GM20000 (cell line): ENCODE measurements at regions not wholly inside any gene's neighbourhood (a gene's known extent, or its start where the extent isn't known, plus 50 kb on each side); places are given as distances from the start of the nearest gene placed in this dataset.

Source experiments
- DNase-seq: peaks from one replicate; pipeline ENCODE4 v3.0.0; 2012; ENCODE audit warnings: low spot score
- TF ChIP-seq, protein P1 (sequence below): IDR thresholded peaks from 2 replicates; pipeline ENCODE4 v1.5.1; 2012; ENCODE audit warnings: mild to moderate bottlenecking, control low read depth; ENCODE audit errors: extremely low read depth, missing control alignments

DNA sequence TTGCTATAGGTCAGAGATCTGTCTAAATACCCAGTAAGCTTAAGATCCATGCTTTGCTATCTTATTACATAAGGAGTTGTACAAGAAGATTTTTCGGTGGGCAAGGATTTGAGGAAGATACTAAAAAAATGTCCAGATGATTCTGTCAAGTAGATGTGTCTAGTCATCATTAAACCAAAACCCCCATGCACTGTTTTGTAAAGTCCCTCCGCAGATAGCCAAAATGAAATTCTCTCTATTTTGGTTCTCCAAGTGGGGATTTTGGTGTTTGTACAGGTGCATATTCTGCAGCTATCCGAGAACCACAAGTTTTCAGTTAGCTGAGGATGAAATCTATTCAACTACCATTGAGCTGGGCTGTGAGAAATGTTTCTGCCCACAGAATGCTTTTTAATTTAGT lies 994.8 kb downstream of the NLGN4X start:
- TF ChIP-seq, protein P1, sequence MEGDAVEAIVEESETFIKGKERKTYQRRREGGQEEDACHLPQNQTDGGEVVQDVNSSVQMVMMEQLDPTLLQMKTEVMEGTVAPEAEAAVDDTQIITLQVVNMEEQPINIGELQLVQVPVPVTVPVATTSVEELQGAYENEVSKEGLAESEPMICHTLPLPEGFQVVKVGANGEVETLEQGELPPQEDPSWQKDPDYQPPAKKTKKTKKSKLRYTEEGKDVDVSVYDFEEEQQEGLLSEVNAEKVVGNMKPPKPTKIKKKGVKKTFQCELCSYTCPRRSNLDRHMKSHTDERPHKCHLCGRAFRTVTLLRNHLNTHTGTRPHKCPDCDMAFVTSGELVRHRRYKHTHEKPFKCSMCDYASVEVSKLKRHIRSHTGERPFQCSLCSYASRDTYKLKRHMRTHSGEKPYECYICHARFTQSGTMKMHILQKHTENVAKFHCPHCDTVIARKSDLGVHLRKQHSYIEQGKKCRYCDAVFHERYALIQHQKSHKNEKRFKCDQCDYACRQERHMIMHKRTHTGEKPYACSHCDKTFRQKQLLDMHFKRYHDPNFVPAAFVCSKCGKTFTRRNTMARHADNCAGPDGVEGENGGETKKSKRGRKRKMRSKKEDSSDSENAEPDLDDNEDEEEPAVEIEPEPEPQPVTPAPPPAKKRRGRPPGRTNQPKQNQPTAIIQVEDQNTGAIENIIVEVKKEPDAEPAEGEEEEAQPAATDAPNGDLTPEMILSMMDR: no peak
- DNase-seq: no peak

- no peak for DNase-seq
- TF ChIP-seq, protein P1: no peak
Observed at GRCh38 chrX:5220421-5220820, 1008.2 kb downstream of the NLGN4X start.

- no peak for DNase-seq
- TF ChIP-seq, protein P1: no peak
Observed at GRCh38 chrX:5194806-5195205, 1033.9 kb downstream of the NLGN4X start.

GRCh38 chrX:5180135-5180741 lies 1048.4 kb downstream of the NLGN4X start:
- no peak for DNase-seq
- TF ChIP-seq, protein P1: no peak

DNA sequence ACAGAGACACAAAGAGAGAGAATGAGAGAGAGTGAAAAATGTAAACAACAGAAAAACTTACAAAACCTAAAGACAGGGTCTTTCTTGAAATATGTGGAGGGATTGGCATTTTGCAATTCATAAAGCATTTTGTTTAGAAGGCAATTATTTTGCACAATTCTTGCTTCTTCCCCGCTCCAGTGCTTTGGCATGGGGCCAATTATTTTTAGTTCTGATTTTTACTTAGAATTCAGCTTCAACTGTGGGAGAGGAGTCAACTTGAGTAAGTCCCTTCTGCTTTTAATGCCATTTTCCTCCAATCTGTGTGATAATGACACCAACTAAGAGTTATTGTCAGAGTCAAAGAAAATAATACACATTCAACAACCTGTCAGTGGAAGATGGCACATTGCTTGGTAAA lies 1051.9 kb downstream of the NLGN4X start:
- TF ChIP-seq, protein P1: no peak
- no peak for DNase-seq

GRCh38 chrX:5163663-5164062 lies 1065.0 kb downstream of the NLGN4X start:
- no peak for DNase-seq
- TF ChIP-seq, protein P1: no peak

DNA sequence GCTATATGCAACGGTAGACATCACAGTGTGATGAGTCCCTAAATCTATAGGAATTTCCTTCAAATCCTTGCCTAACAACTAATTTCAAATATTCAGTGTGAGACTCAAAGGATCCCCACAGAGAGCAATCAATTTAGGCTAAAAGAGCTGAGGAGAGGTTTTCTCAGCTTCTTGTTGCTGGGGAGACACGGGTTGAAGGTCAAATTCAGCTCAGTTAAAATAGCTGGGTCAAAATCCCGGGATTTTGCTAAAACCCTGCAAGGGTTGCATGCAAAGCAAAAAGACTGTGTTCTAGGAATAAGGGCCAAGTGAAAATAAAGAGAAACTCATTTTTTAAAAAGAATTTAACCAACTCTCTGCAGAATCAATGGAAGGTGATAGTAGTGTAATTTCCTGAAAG lies 1073.4 kb downstream of the NLGN4X start:
- TF ChIP-seq, protein P1: no peak
- no peak for DNase-seq
